ENCODE measurements at regions not wholly inside any gene's neighbourhood (a gene's known extent, or its start where the extent isn't known, plus 50 kb on each side); places are given as distances from the start of the nearest gene placed in this dataset.

GRCh38 chr4:159555873-159556272, 453.0 kb downstream of the RAPGEF2 start:
- Histone ChIP-seq H3K27ac (no peak overlapping the region), H3K4me3 (no peak overlapping the region), H3K9me3 (no peaks in the 10 kb centered on the region), H3K27me3 (no peaks in the 10 kb centered on the region), H3K4me1 (no peaks in the 10 kb centered on the region), H3K36me3 (no peaks in the 10 kb centered on the region)
- TF ChIP-seq EP300 (IDR thresholded peaks at IDR 0.05): no peak
- no peak for TF ChIP-seq CTCF (IDR thresholded peaks at IDR 0.05)
- TF ChIP-seq POLR2A (IDR thresholded peaks at IDR 0.05): no peak
- DNase-seq (ENCODE audit: low spot score in 2 of 2): no peak

- H3K36me3 ChIP-seq: no peaks in the 10 kb centered on the region
- H3K4me3 ChIP-seq: no peak overlapping the region
- TF ChIP-seq POLR2A (IDR thresholded peaks at IDR 0.05) (no peak), EP300 (IDR thresholded peaks at IDR 0.05) (no peak), CTCF (IDR thresholded peaks at IDR 0.05) (no peak)
- H3K27ac ChIP-seq: no peak overlapping the region
- H3K27me3 ChIP-seq: no peaks in the 10 kb centered on the region
- no peak for DNase-seq (ENCODE audit: low spot score in 2 of 2)
- no peaks in the 10 kb centered on the region for H3K4me1 ChIP-seq
- 74 to 88% methylated on average over 1 of the region's 1 CpG for WGBS, 2 donors
- H3K9me3 ChIP-seq: peaks cover 0 to 3% (median 0%) of the 10 kb centered on the region in 4 donors
These were observed 459.5 kb downstream of the RAPGEF2 start for GRCh38 chr4:159562366-159562765.

- Histone ChIP-seq H3K27ac (no peak overlapping the region), H3K36me3 (no peaks in the 10 kb centered on the region), H3K9me3 (peaks cover 0 to 3% (median 0%) of the 10 kb centered on the region in 4 donors), H3K4me3 (no peak overlapping the region), H3K27me3 (no peaks in the 10 kb centered on the region), H3K4me1 (no peaks in the 10 kb centered on the region)
- DNase-seq (ENCODE audit: low spot score in 2 of 2): no peak
- no peak for TF ChIP-seq CTCF (IDR thresholded peaks at IDR 0.05)
- TF ChIP-seq POLR2A (IDR thresholded peaks at IDR 0.05): no peak
- 67 to 75% methylated on average over 1 of the region's 1 CpG for WGBS, 2 donors
These were observed 460.4 kb downstream of the RAPGEF2 start for GRCh38 chr4:159563257-159563656.

GRCh38 chr4:159564615-159565014, 461.7 kb downstream of the RAPGEF2 start:
- H3K9me3 ChIP-seq: peaks cover 0 to 13% (median 0%) of the 10 kb centered on the region in 4 donors
- WGBS, 2 donors: 82 to 89% methylated on average over 5 of the region's 5 CpGs
- no peak for TF ChIP-seq CTCF (IDR thresholded peaks at IDR 0.05)
- TF ChIP-seq EP300 (IDR thresholded peaks at IDR 0.05): no peak
- TF ChIP-seq POLR2A (IDR thresholded peaks at IDR 0.05): no peak
- H3K27me3 ChIP-seq: no peaks in the 10 kb centered on the region
- no peak overlapping the region for H3K27ac ChIP-seq
- no peaks in the 10 kb centered on the region for H3K36me3 ChIP-seq
- no peak for DNase-seq (ENCODE audit: low spot score in 2 of 2)
- H3K4me3 ChIP-seq: no peak overlapping the region
- no peaks in the 10 kb centered on the region for H3K4me1 ChIP-seq

GRCh38 chr4:159566786-159567185, 463.9 kb downstream of the RAPGEF2 start:
- Histone ChIP-seq H3K27me3 (no peaks in the 10 kb centered on the region), H3K36me3 (no peaks in the 10 kb centered on the region), H3K4me1 (no peaks in the 10 kb centered on the region), H3K27ac (no peak overlapping the region), H3K4me3 (no peak overlapping the region), H3K9me3 (peaks cover 0 to 31% (median 0%) of the 10 kb centered on the region in 4 donors)
- no peak for TF ChIP-seq POLR2A (IDR thresholded peaks at IDR 0.05)
- TF ChIP-seq CTCF (IDR thresholded peaks at IDR 0.05): no peak
- TF ChIP-seq EP300 (IDR thresholded peaks at IDR 0.05): no peak
- 53 to 66% methylated on average over 1 of the region's 1 CpG for WGBS, 2 donors
- DNase-seq (ENCODE audit: low spot score in 2 of 2): no peak
